Heart left ventricle (tissue), 13 donors: ENCODE measurements at regions not wholly inside any gene's neighbourhood (a gene's known extent, or its start where the extent isn't known, plus 50 kb on each side); places are given as distances from the start of the nearest gene placed in this dataset.

Experiments
- POLR2A ChIP-seq, 2 donors: fragments of 450-650 bp; IDR thresholded peaks; one replicate each; pipeline ENCODE4 v1.6.1; 2017; ENCODE audit warnings: antibody characterized with exemption in 2 of 2, mild to moderate bottlenecking in 2 of 2, moderate library complexity in 2 of 2
- TF ChIP-seq, protein P1 (sequence below), 12 donors: fragments of 200-600 bp; sonication (generic) in 4 of 12; IDR thresholded peaks; one replicate each; pipeline versions ENCODE4 v1.5.0 to v1.8.0; 2018 to 2022; ENCODE audit warnings: antibody characterized with exemption in 12 of 12, mild to moderate bottlenecking in 5 of 12
- donor health status: ischemic (EF 13 %, LVEDD 7.1; RV severe dilation, severe dysfunction).
- donor health status: DM: no; HTN: yes; CAD: no.
- donor health status: DM: no; HTN: no; CAD: no.
- donor health status: ischemic (EF 25% LVEDD 6.9; RV normal size, moderate dysfunction).
- donor health status: ischemic (EF 25% LVEDD 5.7; RV mildly dilated, moderate dysfunction).
- donor health status: ischemic (EF 35%, LVEDD 5.7; RV mildly dilated, moderate dysfunction).
- donor health status: nonischemic (EF 11% LVEDD 7.7; RV severe dilation, severe dysfunction).
- donor health status: DM: yes; HTN: yes; CAD: no.
- donor health status: PGD.
- donor health status: ischemic (EF 29% LVEDD 5.4; RV normal size, mild dysfunction).
- donor health status: nonischemic (EF 23%, LVEDD 6.1; RV moderate dilation, normal function).

DNA sequence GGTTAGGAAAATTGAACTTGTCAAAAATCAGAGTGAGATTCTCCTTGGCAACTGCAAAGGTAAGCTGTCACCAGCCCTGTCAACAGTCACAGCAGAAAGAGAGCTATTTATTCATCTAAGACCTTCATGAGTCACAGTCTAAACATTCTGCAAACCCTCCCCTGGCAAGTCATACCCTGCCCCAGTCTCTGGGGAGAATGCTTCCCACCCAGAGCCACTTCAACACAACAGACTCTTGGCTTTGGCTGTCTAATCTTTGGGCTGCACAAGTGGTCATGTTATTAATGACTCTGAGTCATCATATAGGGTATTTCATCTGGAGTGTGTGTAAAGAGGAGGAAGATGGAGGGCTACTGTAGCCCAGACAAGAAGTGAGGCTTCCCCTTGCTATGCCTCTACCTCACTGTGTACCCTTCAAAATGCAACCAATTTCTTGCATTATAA, 153.4 kb downstream of the CCDC34 start:
- TF ChIP-seq, protein P1, sequence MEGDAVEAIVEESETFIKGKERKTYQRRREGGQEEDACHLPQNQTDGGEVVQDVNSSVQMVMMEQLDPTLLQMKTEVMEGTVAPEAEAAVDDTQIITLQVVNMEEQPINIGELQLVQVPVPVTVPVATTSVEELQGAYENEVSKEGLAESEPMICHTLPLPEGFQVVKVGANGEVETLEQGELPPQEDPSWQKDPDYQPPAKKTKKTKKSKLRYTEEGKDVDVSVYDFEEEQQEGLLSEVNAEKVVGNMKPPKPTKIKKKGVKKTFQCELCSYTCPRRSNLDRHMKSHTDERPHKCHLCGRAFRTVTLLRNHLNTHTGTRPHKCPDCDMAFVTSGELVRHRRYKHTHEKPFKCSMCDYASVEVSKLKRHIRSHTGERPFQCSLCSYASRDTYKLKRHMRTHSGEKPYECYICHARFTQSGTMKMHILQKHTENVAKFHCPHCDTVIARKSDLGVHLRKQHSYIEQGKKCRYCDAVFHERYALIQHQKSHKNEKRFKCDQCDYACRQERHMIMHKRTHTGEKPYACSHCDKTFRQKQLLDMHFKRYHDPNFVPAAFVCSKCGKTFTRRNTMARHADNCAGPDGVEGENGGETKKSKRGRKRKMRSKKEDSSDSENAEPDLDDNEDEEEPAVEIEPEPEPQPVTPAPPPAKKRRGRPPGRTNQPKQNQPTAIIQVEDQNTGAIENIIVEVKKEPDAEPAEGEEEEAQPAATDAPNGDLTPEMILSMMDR (IDR thresholded peaks at IDR 0.05), result no peak
- TF ChIP-seq POLR2A (IDR thresholded peaks at IDR 0.05), result no peak
